Activated naive CD4-positive, alpha-beta T cell treated with anti-CD3 and anti-CD28 coated beads for 36 hours (primary cell): ENCODE measurements at regions not wholly inside any gene's neighbourhood (a gene's known extent, or its start where the extent isn't known, plus 50 kb on each side); places are given as distances from the start of the nearest gene placed in this dataset.
A peak's percentile ranks its signal among the peaks of the same experiment; 100 is the strongest.

Experiments
- CTCF ChIA-PET: fragments of 350-600 bp; sonication (Branson Sonifier 250); formaldehyde crosslinking; loops from one replicate; lab custom pipeline; 2021; ENCODE audit warnings: antibody characterized with exemption; lab: Charles Lee
- DNase-seq: peaks from one replicate; pipeline ENCODE4 v3.0.0-alpha.2; 2020
- H3K27ac Mint-ChIP-seq: one replicate; pipeline ENCODE4 v1.8.0; 2021; ENCODE audit warnings: mild to moderate bottlenecking, mixed read lengths
- H3K27me3 Mint-ChIP-seq: one replicate; pipeline ENCODE4 v1.8.0; 2021; ENCODE audit warnings: low read depth, mixed read lengths
- H3K36me3 Mint-ChIP-seq: one replicate; pipeline ENCODE4 v1.8.0; 2021; ENCODE audit warnings: low read depth, mixed read lengths
- H3K4me1 Mint-ChIP-seq: one replicate; pipeline ENCODE4 v1.8.0; 2021; ENCODE audit warnings: low read depth, mixed read lengths
- H3K4me3 Mint-ChIP-seq: one replicate; pipeline ENCODE4 v1.8.0; 2021; ENCODE audit warnings: mild to moderate bottlenecking, moderate library complexity, mixed read lengths
- H3K9me3 Mint-ChIP-seq: one replicate; pipeline ENCODE4 v1.8.0; 2021; ENCODE audit warnings: mixed read lengths
- intact Hi-C: fragments of 100-400 bp; cut with micrococcal nuclease; formaldehyde crosslinking; loops from one replicate; pipeline ENCODE4 v1.15.1; 2023

DNA sequence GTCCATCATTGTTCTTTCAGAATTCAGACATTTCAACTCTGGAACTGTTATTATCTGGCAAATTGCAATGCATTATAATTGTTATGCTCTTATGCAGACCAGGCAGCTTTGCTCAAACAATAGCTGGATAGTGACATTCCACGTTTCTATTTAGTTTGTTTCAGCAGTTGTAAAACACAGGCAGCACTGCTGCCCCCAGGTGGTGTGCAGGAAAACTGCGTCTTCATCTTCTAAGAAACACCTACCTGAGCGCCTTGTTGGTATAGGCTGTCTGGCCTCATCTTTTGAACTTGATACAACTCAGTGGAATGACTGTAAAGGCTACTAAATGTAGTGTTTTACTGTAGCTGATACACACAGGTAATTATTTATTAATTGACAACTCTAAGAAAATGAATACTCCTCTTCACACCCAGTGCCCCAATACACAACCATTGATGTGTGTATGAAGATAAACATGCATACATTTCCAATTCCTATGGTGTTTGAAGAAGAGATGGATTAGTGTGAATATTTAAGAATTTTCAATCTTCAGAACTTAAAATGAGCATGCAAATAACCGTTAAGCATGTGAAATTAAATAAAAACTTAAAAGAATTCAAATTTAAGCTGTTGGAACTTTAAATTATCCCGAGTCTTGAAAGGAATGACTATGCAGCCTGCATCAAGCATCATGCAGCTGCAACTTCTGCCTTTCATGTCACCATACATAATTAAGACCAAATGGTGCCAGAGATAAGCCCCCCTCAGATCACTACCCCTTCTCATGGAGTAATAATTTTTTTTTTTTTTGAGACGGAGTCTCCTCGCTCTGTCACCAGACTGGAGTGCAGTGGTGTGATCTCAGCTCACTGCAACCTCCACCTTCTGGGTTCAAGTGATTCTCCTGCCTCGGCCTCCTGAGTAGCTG lies 85.6 kb downstream of the CD8B2 start:
- Mint-ChIP-seq H3K36me3 (no peaks in the 10 kb centered on the region), H3K27me3 (peaks cover under 1% of the 10 kb centered on the region), H3K9me3 (no peaks in the 10 kb centered on the region), H3K4me3 (no peak overlapping the region), H3K27ac (no peak overlapping the region), H3K4me1 (no peaks in the 10 kb centered on the region)
- DNase-seq: peak; percentile 46
- CTCF ChIA-PET: interaction anchor here (0.8 to 4.2 kb wide), 11 partner anchors 10 to 43 kb away, joined by 3 to 32 read pairs (median 4); no protein-coding TSS in a partner anchor
- intact Hi-C loops: no loop called here

DNA sequence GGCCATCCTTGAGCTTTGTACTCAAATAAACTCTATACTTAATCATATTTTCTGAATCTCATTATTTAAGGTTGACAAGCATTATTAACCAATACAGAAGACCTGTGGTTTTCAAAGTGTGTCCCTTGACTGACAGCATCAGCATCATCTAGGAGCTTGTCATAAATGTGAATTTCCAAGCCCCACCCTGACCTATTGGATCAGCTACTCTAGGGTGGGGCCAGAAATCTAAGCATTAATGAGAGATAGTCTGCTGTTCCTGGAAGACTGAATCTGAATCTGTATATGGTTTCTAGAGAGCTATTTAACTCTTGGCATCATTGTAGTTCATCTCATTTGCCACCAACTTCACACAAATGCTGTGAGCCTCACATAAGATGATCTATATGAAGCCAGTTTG lies 86.6 kb downstream of the CD8B2 start:
- Mint-ChIP-seq H3K27me3 (peaks cover 3% of the 10 kb centered on the region), H3K36me3 (no peaks in the 10 kb centered on the region), H3K4me3 (no peak overlapping the region), H3K9me3 (no peaks in the 10 kb centered on the region), H3K27ac (no peak overlapping the region), H3K4me1 (no peaks in the 10 kb centered on the region)
- no peak for DNase-seq
- intact Hi-C loops: no loop called here
- CTCF ChIA-PET: interaction anchor here (0.6 to 4.2 kb wide), 8 partner anchors 9 to 1091 kb away, joined by 3 to 32 read pairs (median 3); no protein-coding TSS in a partner anchor

DNA sequence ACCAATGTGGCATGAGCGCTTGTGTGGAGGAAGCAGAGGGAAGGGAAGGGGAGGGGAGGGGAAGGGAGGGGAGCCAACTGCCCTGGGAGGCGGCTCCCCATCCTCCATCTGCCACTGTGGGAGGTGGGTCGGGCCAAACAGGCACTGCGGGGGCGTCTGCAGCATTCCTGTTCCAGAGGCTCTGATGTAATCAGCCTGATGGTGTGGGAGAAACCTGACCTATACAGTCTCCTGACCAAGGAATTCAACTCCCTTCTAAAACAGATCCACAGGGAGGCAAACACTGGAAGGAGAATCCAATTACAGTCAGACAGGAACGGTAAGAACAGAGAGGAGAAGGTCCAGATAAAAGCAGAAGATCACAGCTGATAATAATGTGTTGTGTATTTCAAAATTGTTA lies 88.8 kb downstream of the CD8B2 start:
- no peak overlapping the region for H3K27ac Mint-ChIP-seq
- no peak overlapping the region for H3K4me3 Mint-ChIP-seq
- intact Hi-C loops: no loop called here
- no peaks in the 10 kb centered on the region for H3K9me3 Mint-ChIP-seq
- H3K4me1 Mint-ChIP-seq: no peaks in the 10 kb centered on the region
- CTCF ChIA-PET: interaction anchor here (1.0 kb wide), 1 partner anchor 32 kb away, joined by 4 read pairs; no protein-coding TSS in a partner anchor
- H3K27me3 Mint-ChIP-seq: peaks cover 9% of the 10 kb centered on the region
- no peaks in the 10 kb centered on the region for H3K36me3 Mint-ChIP-seq
- no peak for DNase-seq

DNA sequence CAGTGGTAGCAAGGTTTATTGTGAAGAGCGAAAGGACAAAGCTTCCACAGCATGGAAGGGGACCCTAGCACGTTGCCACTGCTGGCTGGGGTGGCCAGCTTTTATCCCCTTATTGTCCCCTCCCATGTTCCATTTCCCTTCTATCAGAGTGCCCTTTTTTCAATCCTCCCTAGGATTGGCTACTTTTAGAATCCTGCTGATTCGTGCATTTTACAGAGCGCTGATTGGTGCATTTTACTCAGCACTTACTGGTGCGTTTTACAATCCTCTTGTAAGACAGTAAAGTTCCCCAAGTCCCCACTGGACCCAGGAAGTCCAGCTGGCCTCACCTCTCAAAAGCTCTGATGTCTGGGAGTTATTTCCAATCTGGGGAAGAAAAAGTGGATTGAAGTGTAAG lies 90.1 kb downstream of the CD8B2 start:
- intact Hi-C loops: no loop called here
- Mint-ChIP-seq H3K27me3 (peaks cover 13% of the 10 kb centered on the region), H3K27ac (no peak overlapping the region), H3K4me1 (peaks cover 9% of the 10 kb centered on the region), H3K4me3 (no peak overlapping the region), H3K9me3 (no peaks in the 10 kb centered on the region), H3K36me3 (no peaks in the 10 kb centered on the region)
- DNase-seq: no peak
- CTCF ChIA-PET: no interaction called here

DNA sequence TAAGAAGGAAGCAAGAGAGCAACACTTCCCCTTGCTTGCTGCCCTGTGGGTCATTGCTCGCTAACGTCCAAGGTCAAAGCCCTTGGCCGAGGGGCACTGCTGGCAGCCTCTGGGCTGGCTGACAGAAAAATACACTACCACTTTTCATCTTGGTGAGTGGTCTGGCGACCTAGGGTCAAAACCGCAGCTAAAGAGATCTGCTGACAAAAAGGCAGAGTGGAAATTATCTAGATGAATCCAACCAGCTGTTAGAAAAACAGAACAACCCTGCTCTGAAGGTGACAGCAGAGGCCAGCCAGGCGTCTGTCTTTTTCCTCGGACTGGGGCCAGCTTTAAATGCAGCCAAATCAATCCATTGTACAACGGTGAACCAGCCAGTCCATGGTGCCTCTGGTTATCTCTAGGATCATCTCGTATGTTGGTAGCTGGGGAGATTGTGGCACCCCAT lies 92.6 kb downstream of the CD8B2 start:
- Mint-ChIP-seq H3K4me3 (no peak overlapping the region), H3K27me3 (peaks cover 22% of the 10 kb centered on the region), H3K4me1 (peaks cover 13% of the 10 kb centered on the region), H3K9me3 (no peaks in the 10 kb centered on the region), H3K27ac (no peak overlapping the region), H3K36me3 (no peaks in the 10 kb centered on the region)
- no peak for DNase-seq
- CTCF ChIA-PET: interaction anchor here (0.6 kb wide), 1 partner anchor 15 kb away, joined by 3 read pairs; no protein-coding TSS in a partner anchor
- intact Hi-C loops: loop anchor here (5.0 kb wide), 1 partner anchor 117 kb away; no protein-coding TSS in a partner anchor

DNA sequence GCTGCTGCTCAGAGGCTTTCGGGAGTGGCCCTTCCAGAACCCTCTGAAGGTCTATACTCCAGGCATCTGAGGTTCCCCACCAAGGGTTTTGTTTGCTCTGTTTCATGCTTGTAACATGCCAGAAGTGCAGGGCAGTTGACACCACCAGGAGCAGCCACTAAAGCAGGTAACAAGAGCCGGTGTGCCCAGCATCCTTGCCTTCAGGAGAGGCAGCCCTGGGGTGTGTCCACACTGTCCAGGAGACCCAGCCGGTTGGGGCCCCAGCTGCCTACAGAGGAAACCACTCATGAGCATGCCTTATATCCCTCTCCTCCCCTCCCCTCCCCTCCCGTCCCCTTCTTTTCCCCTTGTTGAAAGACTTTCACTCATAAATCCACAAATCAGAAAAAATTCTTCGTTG lies 93.1 kb downstream of the CD8B2 start:
- H3K27me3 Mint-ChIP-seq: peaks cover 27% of the 10 kb centered on the region
- no peak overlapping the region for H3K27ac Mint-ChIP-seq
- H3K4me1 Mint-ChIP-seq: peaks cover 13% of the 10 kb centered on the region
- no peak overlapping the region for H3K4me3 Mint-ChIP-seq
- H3K36me3 Mint-ChIP-seq: no peaks in the 10 kb centered on the region
- CTCF ChIA-PET: interaction anchor here (0.6 to 1.4 kb wide), 2 partner anchors 16 to 37 kb away, joined by 3 to 5 read pairs; no protein-coding TSS in a partner anchor
- no peaks in the 10 kb centered on the region for H3K9me3 Mint-ChIP-seq
- intact Hi-C loops: loop anchor here (5.0 kb wide), 1 partner anchor 118 kb away; no protein-coding TSS in a partner anchor
- DNase-seq: no peak

DNA sequence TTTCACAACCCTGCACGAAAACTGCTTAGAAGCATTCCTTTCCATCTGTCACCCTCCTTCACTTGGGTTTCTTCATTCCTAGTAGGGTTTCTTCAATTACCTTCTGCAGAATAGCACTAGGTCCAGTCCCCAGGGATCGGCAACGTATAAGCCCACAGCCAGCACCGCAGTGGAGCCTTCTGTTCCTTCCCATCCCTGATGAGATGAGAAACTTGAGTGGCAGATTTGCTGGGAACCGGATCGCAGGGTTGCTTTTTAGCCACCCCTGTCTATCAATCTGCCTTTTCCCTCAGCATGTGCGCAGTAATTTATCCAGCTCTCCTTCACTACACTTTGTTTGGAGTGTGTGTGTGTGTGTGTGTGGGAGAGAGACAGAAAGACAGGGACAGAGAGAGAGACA lies 94.2 kb downstream of the CD8B2 start:
- peaks cover 28% of the 10 kb centered on the region for H3K27me3 Mint-ChIP-seq
- DNase-seq: no peak
- intact Hi-C loops: loop anchor here (5.0 kb wide), 1 partner anchor 119 kb away; no protein-coding TSS in a partner anchor
- H3K36me3 Mint-ChIP-seq: no peaks in the 10 kb centered on the region
- H3K4me3 Mint-ChIP-seq: peak overlapping the region; percentile 80
- H3K9me3 Mint-ChIP-seq: no peaks in the 10 kb centered on the region
- no peak overlapping the region for H3K27ac Mint-ChIP-seq
- peaks cover 13% of the 10 kb centered on the region for H3K4me1 Mint-ChIP-seq
- CTCF ChIA-PET: interaction anchor here (0.6 to 4.8 kb wide), 9 partner anchors 8 to 109 kb away, joined by 3 to 32 read pairs (median 5); no protein-coding TSS in a partner anchor

DNA sequence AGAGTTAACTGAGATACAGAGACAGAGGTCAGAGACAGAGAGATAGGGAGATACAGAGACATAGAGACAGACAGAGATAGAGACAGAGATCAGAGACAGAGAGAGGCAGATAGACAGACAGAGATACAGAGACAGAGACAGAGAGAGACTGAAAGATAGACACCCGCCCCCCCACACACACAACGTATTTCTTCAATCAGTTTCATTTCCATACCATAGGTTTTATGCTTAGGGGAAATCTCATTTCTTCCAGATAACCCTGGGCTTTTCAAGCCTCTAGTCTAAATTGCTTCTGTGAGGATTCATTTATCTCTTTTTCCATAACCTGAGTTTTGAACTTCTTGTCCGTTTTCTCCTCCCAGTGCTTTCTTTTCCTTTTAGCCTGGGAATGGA lies 94.6 kb downstream of the CD8B2 start:
- Mint-ChIP-seq H3K4me1 (peaks cover 13% of the 10 kb centered on the region), H3K36me3 (no peaks in the 10 kb centered on the region), H3K27me3 (peaks cover 28% of the 10 kb centered on the region), H3K9me3 (no peaks in the 10 kb centered on the region), H3K4me3 (peak overlapping the region; percentile 80), H3K27ac (no peak overlapping the region)
- CTCF ChIA-PET: interaction anchor here (0.6 to 4.8 kb wide), 20 partner anchors 9 to 474 kb away, joined by 3 to 32 read pairs (median 4); no protein-coding TSS in a partner anchor
- intact Hi-C loops: loop anchor here (1.0 to 5.0 kb wide), 4 partner anchors 15 to 477 kb away; no protein-coding TSS in a partner anchor
- peak; percentile 22 for DNase-seq

DNA sequence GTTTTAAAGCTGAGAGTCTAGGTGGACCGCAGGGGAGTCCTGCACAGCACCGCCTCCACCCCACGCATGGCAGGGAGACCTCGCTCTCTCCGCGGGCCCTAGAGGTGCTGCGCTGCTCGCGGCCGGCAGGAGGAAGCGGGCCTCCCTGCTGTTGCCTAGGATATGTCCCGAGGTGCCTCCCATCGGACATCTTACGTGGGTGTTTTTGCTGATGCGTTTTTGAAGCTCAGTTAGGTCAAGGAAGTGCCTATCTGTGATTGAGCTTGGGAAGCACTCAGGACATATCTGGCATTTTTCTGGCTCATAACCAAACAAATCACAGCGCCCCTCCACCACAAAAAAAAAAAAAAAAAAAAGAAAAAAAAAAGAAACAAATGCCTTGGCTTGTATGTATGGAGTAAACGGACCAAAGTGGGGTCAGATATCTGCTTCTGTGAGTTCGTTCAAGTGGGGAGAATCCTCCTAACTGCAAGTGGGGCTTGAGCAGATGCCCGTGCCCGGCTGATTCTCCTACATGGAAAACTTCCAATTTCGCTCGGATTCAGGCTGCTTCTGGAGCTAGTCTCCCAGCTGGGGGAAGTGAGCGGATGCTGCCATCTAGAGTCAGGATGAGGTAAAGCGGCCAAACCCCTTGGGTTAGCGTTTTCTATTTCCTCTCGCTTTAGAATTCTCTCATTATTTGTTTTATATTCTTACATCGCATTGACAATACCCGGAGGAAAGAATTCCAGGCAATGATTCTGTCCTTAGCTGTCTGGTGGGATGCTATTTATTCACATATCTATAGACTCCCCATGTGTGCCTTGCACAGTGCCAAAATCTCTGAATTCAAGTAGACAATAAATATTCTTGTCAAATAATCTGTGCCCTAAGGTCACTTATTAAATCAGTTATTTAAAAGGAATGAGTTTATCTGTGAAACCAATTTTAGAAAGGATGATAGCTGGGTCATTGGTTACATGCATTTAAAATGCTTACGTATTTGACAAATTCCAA lies 95.3 kb downstream of the CD8B2 start:
- Mint-ChIP-seq H3K9me3 (no peaks in the 10 kb centered on the region), H3K27ac (no peak overlapping the region), H3K4me3 (peak overlapping the region; percentile 80), H3K27me3 (peaks cover 35% of the 10 kb centered on the region), H3K36me3 (no peaks in the 10 kb centered on the region), H3K4me1 (peaks cover 16% of the 10 kb centered on the region)
- intact Hi-C loops: loop anchor here (1.0 to 5.0 kb wide), 4 partner anchors 16 to 478 kb away; no protein-coding TSS in a partner anchor
- peak; percentile 75 for DNase-seq
- CTCF ChIA-PET: interaction anchor here (0.6 to 4.8 kb wide), 30 partner anchors 8 to 515 kb away, joined by 3 to 32 read pairs (median 4); no protein-coding TSS in a partner anchor

DNA sequence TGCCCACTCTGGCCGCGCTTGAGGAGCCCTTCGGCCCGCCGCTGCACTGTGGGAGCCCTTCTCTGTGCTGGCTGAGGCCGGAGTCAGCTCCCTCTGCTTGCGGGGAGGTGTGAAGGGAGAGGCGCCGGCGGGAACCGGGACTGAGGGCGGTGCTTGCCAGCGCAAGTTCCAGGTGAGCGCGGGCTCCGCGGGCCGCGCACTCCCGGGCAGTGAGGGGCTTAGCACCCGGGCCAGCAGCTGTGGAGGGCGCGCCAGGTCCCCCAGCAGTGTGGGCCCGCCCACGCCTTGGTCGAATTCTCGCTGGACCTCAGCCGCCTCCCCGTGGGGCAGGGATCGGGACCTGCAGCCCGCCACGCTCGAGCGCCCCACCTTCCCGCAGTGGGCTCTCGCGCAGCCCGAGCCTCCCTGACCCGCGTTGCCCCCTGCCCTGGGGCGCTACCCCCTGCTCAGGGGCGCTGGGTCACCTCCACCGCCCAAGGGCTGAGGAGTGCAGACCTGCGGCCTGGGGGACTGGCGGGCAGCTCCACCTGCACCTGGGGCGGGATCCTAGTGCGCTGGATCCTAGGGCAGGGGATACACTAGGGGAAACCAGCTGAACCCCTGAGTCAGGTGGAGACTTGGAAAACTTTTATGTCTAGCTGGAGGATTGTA lies 97.3 kb downstream of the CD8B2 start:
- Mint-ChIP-seq H3K9me3 (no peaks in the 10 kb centered on the region), H3K27me3 (peaks cover 31% of the 10 kb centered on the region), H3K36me3 (no peaks in the 10 kb centered on the region), H3K27ac (no peak overlapping the region), H3K4me3 (no peak overlapping the region), H3K4me1 (peaks cover 16% of the 10 kb centered on the region)
- CTCF ChIA-PET: interaction anchor here (1.1 to 4.8 kb wide), 4 partner anchors 12 to 27 kb away, joined by 3 to 32 read pairs (median 4); no protein-coding TSS in a partner anchor
- DNase-seq: no peak
- intact Hi-C loops: loop anchor here (5.0 kb wide), 1 partner anchor 122 kb away; no protein-coding TSS in a partner anchor

DNA sequence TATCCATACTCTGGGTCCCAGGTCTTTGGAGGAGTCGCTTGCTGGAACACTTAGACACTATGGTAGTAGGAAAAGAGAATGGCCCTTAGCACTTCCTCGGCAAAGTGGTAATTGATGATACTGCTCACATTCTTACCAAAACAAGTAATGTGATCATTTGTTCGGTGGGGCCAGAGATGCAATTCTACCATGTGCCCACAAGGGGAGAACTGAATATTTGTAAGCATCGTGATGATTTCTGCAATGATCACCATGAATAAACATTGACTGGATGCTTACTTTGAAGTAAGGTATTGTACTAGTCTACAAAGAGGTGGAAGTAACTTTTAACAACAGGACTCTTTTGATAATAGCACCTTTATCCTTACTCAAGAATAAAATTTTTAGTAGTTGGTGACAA lies 109.7 kb downstream of the CD8B2 start:
- Mint-ChIP-seq H3K9me3 (no peaks in the 10 kb centered on the region), H3K4me3 (no peak overlapping the region), H3K4me1 (no peaks in the 10 kb centered on the region), H3K27me3 (peaks cover 16% of the 10 kb centered on the region), H3K27ac (no peak overlapping the region), H3K36me3 (no peaks in the 10 kb centered on the region)
- CTCF ChIA-PET: interaction anchor here (1.3 to 2.3 kb wide), 2 partner anchors 9 to 14 kb away, joined by 3 to 6 read pairs; no protein-coding TSS in a partner anchor
- no peak for DNase-seq
- intact Hi-C loops: no loop called here
